ENCODE measurements at regions not wholly inside any gene's neighbourhood (a gene's known extent, or its start where the extent isn't known, plus 50 kb on each side); places are given as distances from the start of the nearest gene placed in this dataset.

GRCh38 chr1:191255354-191256054 is 777.8 kb upstream of the BRINP3 start:
- BruUV-seq (replicated peaks), result no TSS peak
- dilution Hi-C loops (cut with HindIII; ENCODE audit: low sequenced_read_pairs, unreplicated experiment), result no loop called here
- no CpG with 5 or more reads among the region's 3 CpGs for WGBS, 2 experiments (ENCODE audit: extremely low coverage in 2 of 2, insufficient read length in 1 of 2)

More at GRCh38 chr1:191255354-191256054, 777.8 kb upstream of the BRINP3 start:
- Histone ChIP-seq H2BK5ac (ENCODE audit: low read depth, low read length, poor library complexity, severe bottlenecking) (no peak overlapping the region), H3K36me3 (ENCODE audit: control insufficient read depth, insufficient read depth, low read length) (no peaks in the 10 kb centered on the region), H4K20me1 (ENCODE audit: insufficient read depth, low read length) (no peaks in the 10 kb centered on the region), H3K23ac (ENCODE audit: low read depth, low read length) (no peak overlapping the region), H3K9me1 (ENCODE audit: insufficient read depth, low read length) (no peaks in the 10 kb centered on the region), H3K27ac (ENCODE audit: insufficient read depth, low read length) (no peak overlapping the region), H2BK15ac (ENCODE audit: low read depth, low read length) (no peak overlapping the region), H4K5ac (ENCODE audit: low read depth, low read length) (no peak overlapping the region), H3K14ac (replicated peaks; ENCODE audit: low read depth, low read length) (no peak overlapping the region), H3K56ac (ENCODE audit: extremely low read depth, insufficient read depth, low read length) (no peak overlapping the region), H3K79me1 (ENCODE audit: low read depth in 1 of 2, low read length in 2 of 2) (no peaks in the 10 kb centered on the region), H3K9me3 (ENCODE audit: control insufficient read depth, insufficient read depth, low read length) (no peaks in the 10 kb centered on the region), H2AK5ac (ENCODE audit: low read depth, low read length) (no peak overlapping the region), H2BK20ac (ENCODE audit: low read depth, low read length) (no peak overlapping the region), H3K4ac (ENCODE audit: low read depth, low read length) (no peak overlapping the region), H3K9ac (ENCODE audit: low read depth, low read length) (no peak overlapping the region), H2AK9ac (replicated peaks; ENCODE audit: low read depth, low read length, poor library complexity) (no peak overlapping the region), H3K27me3 (ENCODE audit: control insufficient read depth, insufficient read depth, low read length) (no peaks in the 10 kb centered on the region), H3K18ac (ENCODE audit: low read depth, low read length) (no peak overlapping the region), H3K4me1 (ENCODE audit: control insufficient read depth, insufficient read depth, low read length) (no peaks in the 10 kb centered on the region), H3K4me2 (ENCODE audit: low read depth, low read length) (no peak overlapping the region), H4K91ac (ENCODE audit: insufficient read depth, low read depth, low read length) (no peak overlapping the region), H3K4me3 (ENCODE audit: insufficient read depth, low read depth, low read length) (no peak overlapping the region), H2BK120ac (ENCODE audit: low read depth, low read length) (no peak overlapping the region), H4K8ac (ENCODE audit: low read depth in 2 of 2, low read length in 2 of 2) (no peak overlapping the region), H2AFZ (replicated peaks; ENCODE audit: low read length, poor library complexity) (no peak overlapping the region)
- ChIA-PET CTCF (no interaction called here), POLR2A (ENCODE audit: unreplicated experiment) (no interaction called here)
- intact Hi-C loops (cut with micrococcal nuclease), result no loop called here
- no peak for ATAC-seq (ENCODE audit: low read depth)
- TF ChIP-seq CTCF (conservative IDR thresholded peaks at IDR 0.05; ENCODE audit: low read depth, low read length) (no peak), ELK1 (IDR thresholded peaks at IDR 0.05; ENCODE audit: borderline replicate concordance, low read depth, low read length) (no peak), CHD1 (IDR thresholded peaks at IDR 0.05; ENCODE audit: low read depth, low read length) (no peak), MAFK (IDR thresholded peaks at IDR 0.05; ENCODE audit: low read depth, low read length) (no peak), POLR2A (IDR thresholded peaks at IDR 0.05; ENCODE audit: low read depth, low read length) (no peak), MXI1 (IDR thresholded peaks at IDR 0.05; ENCODE audit: borderline replicate concordance, low read depth, low read length) (no peak)
- in situ Hi-C loops (cut with MboI; ENCODE audit: low sequenced_read_pairs), result no loop called here
- no peak for DNase-seq

Data from IMR-90 (cell line).